ENCODE measurements at regions not wholly inside any gene's neighbourhood (a gene's known extent, or its start where the extent isn't known, plus 50 kb on each side); places are given as distances from the start of the nearest gene placed in this dataset.
A peak's percentile ranks its signal among the peaks of the same experiment; 100 is the strongest.

DNA sequence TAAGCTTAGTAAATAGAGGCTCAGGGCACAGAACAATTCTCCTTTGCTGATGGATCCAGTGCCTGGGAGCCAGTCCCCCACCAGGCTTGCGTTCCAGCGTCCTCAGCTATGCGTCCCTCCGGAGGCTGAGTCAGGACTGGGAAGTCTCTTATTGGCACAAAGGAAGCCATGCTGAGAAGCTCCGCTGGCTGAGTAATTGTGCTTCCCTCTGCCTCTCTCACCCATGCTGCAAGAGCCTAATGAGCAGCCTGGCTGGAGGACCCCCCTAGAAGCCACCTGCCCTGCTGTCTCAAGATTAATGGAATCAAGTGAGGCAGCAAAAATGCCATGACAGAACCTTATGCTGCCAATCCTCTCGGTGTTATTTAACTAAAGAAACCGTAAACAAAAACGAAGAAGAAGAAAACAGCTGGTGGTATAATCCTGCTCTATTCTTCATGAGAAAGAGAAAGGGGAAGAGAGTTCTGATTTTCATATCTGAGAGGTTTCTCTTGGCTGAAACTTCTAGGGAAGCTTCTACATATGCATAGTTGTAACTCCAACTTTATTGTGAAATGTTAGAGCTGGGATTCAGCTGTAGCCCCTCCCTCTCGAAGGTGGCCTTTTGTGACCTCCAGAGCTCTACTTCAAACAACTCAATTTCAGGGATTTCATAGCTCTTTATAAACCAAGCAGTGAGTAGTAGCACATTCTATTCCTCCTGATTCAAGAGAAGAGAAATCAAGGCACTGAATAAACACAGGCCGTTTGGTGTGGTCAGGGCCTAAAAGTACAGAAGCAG, 185.4 kb upstream of the SEMA6A start:
- Mint-ChIP-seq H3K36me3 (ENCODE audit: low read depth) (peaks cover 3% of the 10 kb centered on the region), H3K27ac (ENCODE audit: unreplicated experiment) (no peak overlapping the region), H3K9me3 (peaks cover 8% of the 10 kb centered on the region), H3K4me1 (peaks cover 10% of the 10 kb centered on the region), H3K27me3 (ENCODE audit: low read depth) (peaks cover 13% of the 10 kb centered on the region), H3K4me3 (peak overlapping the region; percentile 36)
- DNase-seq (ENCODE audit: low read depth, low spot score): no peak
- TF ChIP-seq, protein P1, sequence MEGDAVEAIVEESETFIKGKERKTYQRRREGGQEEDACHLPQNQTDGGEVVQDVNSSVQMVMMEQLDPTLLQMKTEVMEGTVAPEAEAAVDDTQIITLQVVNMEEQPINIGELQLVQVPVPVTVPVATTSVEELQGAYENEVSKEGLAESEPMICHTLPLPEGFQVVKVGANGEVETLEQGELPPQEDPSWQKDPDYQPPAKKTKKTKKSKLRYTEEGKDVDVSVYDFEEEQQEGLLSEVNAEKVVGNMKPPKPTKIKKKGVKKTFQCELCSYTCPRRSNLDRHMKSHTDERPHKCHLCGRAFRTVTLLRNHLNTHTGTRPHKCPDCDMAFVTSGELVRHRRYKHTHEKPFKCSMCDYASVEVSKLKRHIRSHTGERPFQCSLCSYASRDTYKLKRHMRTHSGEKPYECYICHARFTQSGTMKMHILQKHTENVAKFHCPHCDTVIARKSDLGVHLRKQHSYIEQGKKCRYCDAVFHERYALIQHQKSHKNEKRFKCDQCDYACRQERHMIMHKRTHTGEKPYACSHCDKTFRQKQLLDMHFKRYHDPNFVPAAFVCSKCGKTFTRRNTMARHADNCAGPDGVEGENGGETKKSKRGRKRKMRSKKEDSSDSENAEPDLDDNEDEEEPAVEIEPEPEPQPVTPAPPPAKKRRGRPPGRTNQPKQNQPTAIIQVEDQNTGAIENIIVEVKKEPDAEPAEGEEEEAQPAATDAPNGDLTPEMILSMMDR (conservative IDR thresholded peaks at IDR 0.05): no peak

DNA sequence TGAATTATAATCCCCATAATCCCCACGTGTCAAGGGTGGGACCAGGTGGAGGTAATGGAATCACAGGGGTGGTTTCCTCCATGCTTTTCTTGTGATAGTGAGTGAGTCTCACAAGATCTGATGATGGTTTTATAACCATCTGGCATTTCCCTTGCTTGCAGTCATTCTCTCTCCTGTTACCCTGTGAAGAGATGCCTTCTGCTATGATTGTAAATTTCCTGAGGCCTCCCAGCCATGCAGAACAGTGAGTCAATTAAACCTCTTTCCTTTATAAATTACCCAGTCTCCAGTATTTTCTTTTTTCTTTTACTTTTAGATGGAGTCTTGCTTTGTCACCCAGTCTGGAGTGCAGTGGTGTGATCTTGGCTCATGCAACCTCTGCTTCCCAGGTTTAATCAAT, 182.7 kb upstream of the SEMA6A start:
- peaks cover 4% of the 10 kb centered on the region for H3K27me3 Mint-ChIP-seq (ENCODE audit: low read depth)
- H3K4me1 Mint-ChIP-seq: peaks cover 10% of the 10 kb centered on the region
- H3K9me3 Mint-ChIP-seq: peaks cover 8% of the 10 kb centered on the region
- H3K27ac Mint-ChIP-seq (ENCODE audit: unreplicated experiment): no peak overlapping the region
- H3K36me3 Mint-ChIP-seq (ENCODE audit: low read depth): peaks cover 3% of the 10 kb centered on the region
- TF ChIP-seq, protein P1 (conservative IDR thresholded peaks at IDR 0.05): no peak
- H3K4me3 Mint-ChIP-seq: no peak overlapping the region
- DNase-seq (ENCODE audit: low read depth, low spot score): no peak

DNA sequence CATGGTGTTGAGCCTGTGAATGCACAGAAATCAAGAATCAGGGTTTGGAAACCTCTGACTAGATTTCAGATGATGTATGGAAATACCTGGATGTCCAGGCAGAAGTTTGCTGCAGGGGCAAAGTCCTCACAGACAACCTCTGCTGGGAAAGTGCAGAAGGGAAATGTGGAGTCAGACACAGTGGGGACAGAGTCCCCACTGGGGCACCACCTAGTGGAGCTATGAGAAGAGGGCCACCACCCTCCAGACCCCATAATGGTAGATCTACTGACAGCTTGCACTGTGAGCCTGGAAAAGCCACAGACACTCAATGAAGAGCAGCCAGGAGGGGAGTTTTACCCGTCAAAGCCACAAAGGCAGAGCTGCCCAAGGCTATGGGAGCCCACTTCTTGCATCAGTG, 181.9 kb upstream of the SEMA6A start:
- TF ChIP-seq, protein P1 (conservative IDR thresholded peaks at IDR 0.05): no peak
- peaks cover 1% of the 10 kb centered on the region for H3K27me3 Mint-ChIP-seq (ENCODE audit: low read depth)
- no peak overlapping the region for H3K27ac Mint-ChIP-seq (ENCODE audit: unreplicated experiment)
- peaks cover 8% of the 10 kb centered on the region for H3K9me3 Mint-ChIP-seq
- peaks cover 3% of the 10 kb centered on the region for H3K36me3 Mint-ChIP-seq (ENCODE audit: low read depth)
- H3K4me3 Mint-ChIP-seq: no peak overlapping the region
- DNase-seq (ENCODE audit: low read depth, low spot score): no peak
- peaks cover 10% of the 10 kb centered on the region for H3K4me1 Mint-ChIP-seq

DNA sequence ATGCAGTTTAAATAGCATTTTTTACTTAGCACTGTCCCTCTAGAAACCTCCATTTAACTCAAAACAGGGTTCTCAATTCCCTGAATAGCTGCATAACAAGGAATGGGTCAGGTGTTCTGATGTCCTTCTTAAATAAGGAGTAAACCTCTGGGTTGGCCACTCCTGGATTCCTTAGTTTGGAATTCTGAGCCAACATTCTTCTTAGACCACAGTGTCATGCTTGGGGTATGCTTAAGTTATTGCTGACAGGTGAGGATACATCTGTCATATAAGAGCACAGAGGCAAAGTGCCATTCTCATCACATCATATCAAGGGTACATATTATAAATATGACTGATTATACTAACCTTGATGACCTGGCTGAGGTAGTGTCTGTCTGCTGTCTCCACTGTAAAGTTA, 179.9 kb upstream of the SEMA6A start:
- no peak overlapping the region for H3K4me3 Mint-ChIP-seq
- TF ChIP-seq, protein P1 (conservative IDR thresholded peaks at IDR 0.05): no peak
- no peaks in the 10 kb centered on the region for H3K4me1 Mint-ChIP-seq
- DNase-seq (ENCODE audit: low read depth, low spot score): no peak
- no peak overlapping the region for H3K27ac Mint-ChIP-seq (ENCODE audit: unreplicated experiment)
- H3K9me3 Mint-ChIP-seq: peaks cover 8% of the 10 kb centered on the region
- no peaks in the 10 kb centered on the region for H3K27me3 Mint-ChIP-seq (ENCODE audit: low read depth)
- H3K36me3 Mint-ChIP-seq (ENCODE audit: low read depth): peaks cover 3% of the 10 kb centered on the region

DNA sequence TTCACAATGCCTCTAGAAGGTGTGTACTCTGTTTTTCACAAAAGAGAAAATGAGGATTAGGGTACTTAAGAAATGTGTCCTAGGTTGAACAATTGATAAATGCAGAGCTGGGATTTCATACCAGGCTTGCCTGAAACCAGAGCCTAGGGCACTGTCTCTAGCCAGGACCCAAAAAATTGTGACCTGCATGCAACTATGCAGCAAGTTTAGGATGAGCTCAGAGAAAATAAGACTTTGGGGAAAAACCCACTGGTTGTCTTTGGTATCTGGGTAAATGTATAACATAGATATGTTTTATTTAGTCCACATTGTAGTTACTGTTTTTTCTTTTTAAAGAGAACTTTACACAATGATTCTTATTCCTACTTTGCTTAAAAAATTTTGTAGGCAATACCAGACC, 177.1 kb upstream of the SEMA6A start:
- Mint-ChIP-seq H3K27me3 (ENCODE audit: low read depth) (no peaks in the 10 kb centered on the region), H3K4me3 (no peak overlapping the region), H3K4me1 (no peaks in the 10 kb centered on the region), H3K36me3 (ENCODE audit: low read depth) (peaks cover 3% of the 10 kb centered on the region), H3K27ac (ENCODE audit: unreplicated experiment) (no peak overlapping the region), H3K9me3 (peaks cover 5% of the 10 kb centered on the region)
- TF ChIP-seq, protein P1 (conservative IDR thresholded peaks at IDR 0.05): no peak
- no peak for DNase-seq (ENCODE audit: low read depth, low spot score)

Measured in neural crest cell (in vitro differentiated cells).